ENCODE measurements at regions not wholly inside any gene's neighbourhood (a gene's known extent, or its start where the extent isn't known, plus 50 kb on each side); places are given as distances from the start of the nearest gene placed in this dataset.

DNA sequence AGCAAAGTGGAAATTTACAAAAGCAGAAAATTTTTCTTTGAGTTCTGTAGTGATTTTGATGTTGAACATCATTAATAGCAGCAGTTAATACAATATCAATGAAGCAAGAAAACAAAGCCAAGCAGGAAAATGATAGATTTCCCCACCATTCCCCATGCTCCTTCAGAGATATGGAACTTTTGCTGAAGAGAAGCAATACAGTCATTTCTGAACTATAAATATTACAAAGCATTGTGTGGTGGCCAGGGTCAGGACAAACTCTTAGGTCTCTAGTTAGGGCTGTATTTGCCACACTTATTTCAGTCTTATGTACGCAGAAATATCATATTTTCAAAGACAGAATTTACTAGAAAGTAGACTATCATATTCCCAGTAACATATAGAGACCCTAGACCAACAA lies 88.8 kb upstream of the P3H2 start:
- no peak overlapping the region for H3K4me3 Mint-ChIP-seq
- H3K4me1 Mint-ChIP-seq = no peaks in the 10 kb centered on the region
- no peak overlapping the region for H3K27ac Mint-ChIP-seq

GRCh38 chr3:190208196-190208595 lies 87.5 kb upstream of the P3H2 start:
- DNase-seq (no peak), ATAC-seq (ENCODE audit: low read depth in 2 of 2) (no peak)
- no peaks in the 10 kb centered on the region for H3K36me3 ChIP-seq (ENCODE audit: control insufficient read depth, insufficient read depth, low read length)
- H3K4me1 Mint-ChIP-seq = no peaks in the 10 kb centered on the region
- peaks cover 3% of the 10 kb centered on the region for H3K27me3 ChIP-seq (ENCODE audit: control insufficient read depth, insufficient read depth, low read length)
- H3K4me3 ChIP-seq (ENCODE audit: low read depth, low read length) = no peak overlapping the region
- H3K4me3 Mint-ChIP-seq = no peak overlapping the region
- no peaks in the 10 kb centered on the region for H3K36me3 Mint-ChIP-seq
- H3K27me3 Mint-ChIP-seq = no peaks in the 10 kb centered on the region
- no peak overlapping the region for H3K27ac ChIP-seq (ENCODE audit: insufficient read depth, low read length, poor library complexity, severe bottlenecking)
- no peaks in the 10 kb centered on the region for H3K9me3 ChIP-seq (ENCODE audit: control insufficient read depth in 2 of 2, low read length in 2 of 2)
- peaks cover 0 to 7% (median 4%) of the 10 kb centered on the region in 7 donors for H3K9me3 Mint-ChIP-seq
- H3K4me1 ChIP-seq (ENCODE audit: control insufficient read depth, insufficient read depth, low read length, poor library complexity, severe bottlenecking) = no peaks in the 10 kb centered on the region
- no peak overlapping the region for H3K27ac Mint-ChIP-seq

More for the DNA sequence above, 88.8 kb upstream of the P3H2 start:
- H3K36me3 ChIP-seq (ENCODE audit: control insufficient read depth, insufficient read depth, low read length) = no peaks in the 10 kb centered on the region
- H3K27me3 ChIP-seq (ENCODE audit: control insufficient read depth, insufficient read depth, low read length) = peaks cover 3% of the 10 kb centered on the region
- H3K9me3 ChIP-seq (ENCODE audit: control insufficient read depth in 2 of 2, low read length in 2 of 2) = no peaks in the 10 kb centered on the region
- no peak for ATAC-seq (ENCODE audit: low read depth in 2 of 2)
- H3K9me3 Mint-ChIP-seq = peaks cover 0 to 6% (median 4%) of the 10 kb centered on the region in 7 donors
- H3K36me3 Mint-ChIP-seq = no peaks in the 10 kb centered on the region
- DNase-seq = no peak
- no peaks in the 10 kb centered on the region for H3K4me1 ChIP-seq (ENCODE audit: control insufficient read depth, insufficient read depth, low read length, poor library complexity, severe bottlenecking)
- no peaks in the 10 kb centered on the region for H3K27me3 Mint-ChIP-seq
- no peak overlapping the region for H3K4me3 ChIP-seq (ENCODE audit: low read depth, low read length)
- H3K27ac ChIP-seq (ENCODE audit: insufficient read depth, low read length, poor library complexity, severe bottlenecking) = no peak overlapping the region

DNA sequence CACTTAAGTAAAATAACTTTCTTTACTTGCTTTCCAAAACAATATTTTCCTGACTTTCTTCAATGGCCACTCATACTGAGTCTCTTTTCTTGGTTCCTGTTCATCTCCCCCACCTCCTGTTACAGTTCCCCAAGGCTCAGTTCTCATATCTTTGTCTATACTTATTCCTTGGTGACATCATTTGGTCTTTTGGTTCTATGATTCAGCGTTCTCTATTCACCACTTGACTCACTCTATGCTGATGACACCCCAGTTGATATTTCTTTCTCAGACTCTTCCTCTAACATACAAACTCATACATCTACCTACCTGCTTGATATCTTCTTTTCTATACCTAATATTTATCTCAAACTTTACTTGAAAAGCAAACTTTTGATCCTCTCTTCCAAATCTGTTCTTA lies 85.0 kb upstream of the P3H2 start:
- Histone ChIP-seq H3K36me3 (ENCODE audit: control insufficient read depth, insufficient read depth, low read length) (no peaks in the 10 kb centered on the region), H3K4me1 (ENCODE audit: control insufficient read depth, insufficient read depth, low read length, poor library complexity, severe bottlenecking) (no peaks in the 10 kb centered on the region), H3K4me3 (ENCODE audit: low read depth, low read length) (no peak overlapping the region), H3K27ac (ENCODE audit: insufficient read depth, low read length, poor library complexity, severe bottlenecking) (no peak overlapping the region), H3K27me3 (ENCODE audit: control insufficient read depth, insufficient read depth, low read length) (peaks cover 3% of the 10 kb centered on the region), H3K9me3 (ENCODE audit: control insufficient read depth in 2 of 2, low read length in 2 of 2) (no peaks in the 10 kb centered on the region)
- peaks cover 0 to 4% (median 2%) of the 10 kb centered on the region in 4 donors for H3K4me1 Mint-ChIP-seq
- DNase-seq (no peak), ATAC-seq (ENCODE audit: low read depth in 2 of 2) (peak in 1 of 2 donors; percentile 16)
- peaks cover 4% of the 10 kb centered on the region for H3K27me3 Mint-ChIP-seq
- no peak overlapping the region for H3K27ac Mint-ChIP-seq
- H3K9me3 Mint-ChIP-seq = peaks cover 0 to 7% (median 0%) of the 10 kb centered on the region in 7 donors
- no peaks in the 10 kb centered on the region for H3K36me3 Mint-ChIP-seq
- no peak overlapping the region for H3K4me3 Mint-ChIP-seq

DNA sequence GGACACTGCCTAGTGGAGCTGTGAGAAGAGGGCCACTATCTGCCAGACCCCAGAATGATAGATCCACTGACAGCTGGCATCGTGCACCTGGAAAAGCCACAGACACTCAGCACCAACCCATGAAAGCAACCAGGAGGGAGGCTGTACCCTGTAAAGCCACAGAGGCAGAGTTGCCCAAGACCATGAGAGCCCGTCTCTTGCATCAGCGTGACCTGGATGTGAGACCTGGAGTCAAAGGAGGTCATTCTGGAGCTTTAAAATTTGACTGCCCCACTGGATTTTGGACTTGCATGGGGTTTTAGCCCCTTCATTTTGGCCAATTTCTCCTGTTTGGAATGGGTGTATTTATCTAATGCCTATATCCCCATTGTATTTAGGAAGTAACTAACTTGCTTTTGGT lies 83.5 kb upstream of the P3H2 start:
- Mint-ChIP-seq H3K9me3 (peaks cover 0 to 7% (median 0%) of the 10 kb centered on the region in 7 donors), H3K4me1 (peaks cover 0 to 4% (median 2%) of the 10 kb centered on the region in 4 donors), H3K27me3 (peaks cover 4% of the 10 kb centered on the region), H3K36me3 (no peaks in the 10 kb centered on the region), H3K4me3 (no peak overlapping the region), H3K27ac (no peak overlapping the region)
- no peak overlapping the region for H3K27ac ChIP-seq (ENCODE audit: insufficient read depth, low read length, poor library complexity, severe bottlenecking)
- ATAC-seq (ENCODE audit: low read depth in 2 of 2) (no peak), DNase-seq (no peak)
- H3K27me3 ChIP-seq (ENCODE audit: control insufficient read depth, insufficient read depth, low read length) = peaks cover 3% of the 10 kb centered on the region
- no peaks in the 10 kb centered on the region for H3K9me3 ChIP-seq (ENCODE audit: control insufficient read depth in 2 of 2, low read length in 2 of 2)
- H3K4me1 ChIP-seq (ENCODE audit: control insufficient read depth, insufficient read depth, low read length, poor library complexity, severe bottlenecking) = no peaks in the 10 kb centered on the region
- H3K36me3 ChIP-seq (ENCODE audit: control insufficient read depth, insufficient read depth, low read length) = no peaks in the 10 kb centered on the region
- H3K4me3 ChIP-seq (ENCODE audit: low read depth, low read length) = no peak overlapping the region

DNA sequence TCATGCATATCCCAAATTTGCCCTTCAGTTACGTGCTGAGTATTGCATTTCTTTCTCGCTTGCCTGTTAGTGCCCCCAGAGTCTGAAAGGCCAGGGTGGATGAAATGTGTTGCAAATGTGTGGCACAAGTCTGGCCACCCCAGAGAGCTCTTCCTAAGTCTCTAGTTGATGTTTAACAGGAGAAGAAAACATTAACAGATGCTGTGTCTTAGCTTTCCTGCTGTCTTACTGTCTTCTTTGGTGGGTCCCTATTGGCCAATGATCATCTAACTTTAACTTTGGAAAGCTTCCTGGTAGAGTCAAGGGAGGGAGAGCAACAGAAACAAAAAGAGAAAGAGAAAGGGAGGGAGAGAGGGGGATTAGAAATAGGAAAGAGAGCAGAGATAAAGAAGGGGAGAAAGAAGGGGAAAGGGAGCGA lies 76.7 kb upstream of the P3H2 start:
- no peaks in the 10 kb centered on the region for H3K36me3 Mint-ChIP-seq
- Histone ChIP-seq H3K27me3 (ENCODE audit: control insufficient read depth, insufficient read depth, low read length) (no peaks in the 10 kb centered on the region), H3K27ac (ENCODE audit: insufficient read depth, low read length, poor library complexity, severe bottlenecking) (no peak overlapping the region), H3K4me3 (ENCODE audit: low read depth, low read length) (no peak overlapping the region), H3K4me1 (ENCODE audit: control insufficient read depth, insufficient read depth, low read length, poor library complexity, severe bottlenecking) (no peaks in the 10 kb centered on the region), H3K36me3 (ENCODE audit: control insufficient read depth, insufficient read depth, low read length) (no peaks in the 10 kb centered on the region), H3K9me3 (ENCODE audit: control insufficient read depth in 2 of 2, low read length in 2 of 2) (no peaks in the 10 kb centered on the region)
- H3K4me1 Mint-ChIP-seq = peaks cover 0 to 4% (median 2%) of the 10 kb centered on the region in 4 donors
- H3K27me3 Mint-ChIP-seq = peaks cover 10% of the 10 kb centered on the region
- H3K9me3 Mint-ChIP-seq = no peaks in the 10 kb centered on the region
- no peak for ATAC-seq (ENCODE audit: low read depth in 2 of 2)
- H3K4me3 Mint-ChIP-seq = no peak overlapping the region
- no peak overlapping the region for H3K27ac Mint-ChIP-seq
- no peak for DNase-seq

DNA sequence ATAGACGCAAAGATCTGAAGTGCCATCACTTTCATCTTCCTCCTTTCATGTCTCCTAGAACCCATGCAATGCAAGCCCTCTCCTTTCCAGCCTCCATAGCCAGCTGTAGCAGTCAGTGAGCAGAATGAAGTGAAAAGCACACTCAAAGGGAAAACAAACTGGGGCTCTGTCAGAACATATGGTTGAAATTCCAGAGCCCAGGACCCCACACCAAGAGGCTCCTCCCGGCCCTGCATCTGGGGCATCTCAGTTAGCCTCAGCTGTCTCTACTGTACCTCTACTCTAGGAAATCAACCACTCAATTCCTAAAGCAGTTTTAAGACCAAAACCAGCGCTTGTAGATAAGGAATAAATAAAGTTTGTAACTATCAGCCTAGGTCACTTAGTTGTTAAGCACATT lies 73.8 kb upstream of the P3H2 start:
- no peak overlapping the region for H3K27ac ChIP-seq (ENCODE audit: insufficient read depth, low read length, poor library complexity, severe bottlenecking)
- H3K36me3 Mint-ChIP-seq = no peaks in the 10 kb centered on the region
- H3K9me3 Mint-ChIP-seq = no peaks in the 10 kb centered on the region

GRCh38 chr3:190193210-190193609 lies 72.5 kb upstream of the P3H2 start:
- Mint-ChIP-seq H3K9me3 (no peaks in the 10 kb centered on the region), H3K4me1 (no peaks in the 10 kb centered on the region)

More for the DNA sequence above, 73.8 kb upstream of the P3H2 start:
- no peaks in the 10 kb centered on the region for H3K4me1 Mint-ChIP-seq
- H3K36me3 ChIP-seq (ENCODE audit: control insufficient read depth, insufficient read depth, low read length) = no peaks in the 10 kb centered on the region
- no peak overlapping the region for H3K27ac Mint-ChIP-seq
- no peak overlapping the region for H3K4me3 Mint-ChIP-seq
- peaks cover 2% of the 10 kb centered on the region for H3K27me3 ChIP-seq (ENCODE audit: control insufficient read depth, insufficient read depth, low read length)
- no peak overlapping the region for H3K4me3 ChIP-seq (ENCODE audit: low read depth, low read length)
- H3K27me3 Mint-ChIP-seq = peaks cover 8% of the 10 kb centered on the region
- H3K9me3 ChIP-seq (ENCODE audit: control insufficient read depth in 2 of 2, low read length in 2 of 2) = no peaks in the 10 kb centered on the region
- DNase-seq (no peak), ATAC-seq (ENCODE audit: low read depth in 2 of 2) (no peak)
- no peaks in the 10 kb centered on the region for H3K4me1 ChIP-seq (ENCODE audit: control insufficient read depth, insufficient read depth, low read length, poor library complexity, severe bottlenecking)

GRCh38 chr3:190192739-190193138 lies 72.0 kb upstream of the P3H2 start:
- Mint-ChIP-seq H3K9me3 (no peaks in the 10 kb centered on the region), H3K27ac (no peak overlapping the region), H3K36me3 (no peaks in the 10 kb centered on the region), H3K27me3 (peaks cover 8% of the 10 kb centered on the region), H3K4me1 (no peaks in the 10 kb centered on the region), H3K4me3 (no peak overlapping the region)
- Histone ChIP-seq H3K9me3 (ENCODE audit: control insufficient read depth in 2 of 2, low read length in 2 of 2) (no peaks in the 10 kb centered on the region), H3K27ac (ENCODE audit: insufficient read depth, low read length, poor library complexity, severe bottlenecking) (no peak overlapping the region), H3K4me1 (ENCODE audit: control insufficient read depth, insufficient read depth, low read length, poor library complexity, severe bottlenecking) (no peaks in the 10 kb centered on the region), H3K4me3 (ENCODE audit: low read depth, low read length) (no peak overlapping the region), H3K36me3 (ENCODE audit: control insufficient read depth, insufficient read depth, low read length) (no peaks in the 10 kb centered on the region), H3K27me3 (ENCODE audit: control insufficient read depth, insufficient read depth, low read length) (peaks cover 2% of the 10 kb centered on the region)
- DNase-seq (no peak), ATAC-seq (ENCODE audit: low read depth in 2 of 2) (no peak)

More at GRCh38 chr3:190193210-190193609, 72.5 kb upstream of the P3H2 start:
- H3K36me3 Mint-ChIP-seq = no peaks in the 10 kb centered on the region
- H3K27me3 Mint-ChIP-seq = peaks cover 8% of the 10 kb centered on the region
- no peak overlapping the region for H3K27ac ChIP-seq (ENCODE audit: insufficient read depth, low read length, poor library complexity, severe bottlenecking)
- H3K4me3 ChIP-seq (ENCODE audit: low read depth, low read length) = no peak overlapping the region
- H3K36me3 ChIP-seq (ENCODE audit: control insufficient read depth, insufficient read depth, low read length) = no peaks in the 10 kb centered on the region
- DNase-seq (no peak), ATAC-seq (ENCODE audit: low read depth in 2 of 2) (no peak)
- H3K4me1 ChIP-seq (ENCODE audit: control insufficient read depth, insufficient read depth, low read length, poor library complexity, severe bottlenecking) = no peaks in the 10 kb centered on the region
- peaks cover 2% of the 10 kb centered on the region for H3K27me3 ChIP-seq (ENCODE audit: control insufficient read depth, insufficient read depth, low read length)
- H3K27ac Mint-ChIP-seq = no peak overlapping the region
- H3K4me3 Mint-ChIP-seq = no peak overlapping the region
- no peaks in the 10 kb centered on the region for H3K9me3 ChIP-seq (ENCODE audit: control insufficient read depth in 2 of 2, low read length in 2 of 2)

All from CD4-positive, CD25-positive, alpha-beta regulatory T cell (primary cell).